Ovary (tissue), 7 donors: ENCODE measurements at regions not wholly inside any gene's neighbourhood (a gene's known extent, or its start where the extent isn't known, plus 50 kb on each side); places are given as distances from the start of the nearest gene placed in this dataset.

Experiments used
- DNase-seq, 5 donors: peaks; one replicate each; pipeline ENCODE4 v3.0.0-alpha.2; 2019 to 2020
- H3K27ac ChIP-seq, 2 donors: fragments of 200-600 bp; one replicate each; pipeline versions ENCODE4 v1.5.1 to v1.8.0; 2019 to 2022
- H3K27me3 ChIP-seq: fragments of 200-600 bp; one replicate; pipeline ENCODE4 v1.8.0; 2022
- H3K36me3 ChIP-seq: fragments of 200-600 bp; sonication (generic); one replicate; pipeline ENCODE4 v1.5.1; 2019
- H3K4me1 ChIP-seq: one replicate; pipeline ENCODE4 v1.8.1; 2013; ENCODE audit warnings: mild to moderate bottlenecking, moderate library complexity; ENCODE audit not compliant: insufficient read depth
- H3K4me3 ChIP-seq: fragments of 200-600 bp; sonication (generic); one replicate; pipeline ENCODE4 v1.5.1; 2017
- H3K9me3 ChIP-seq, 2 donors: fragments of 200-600 bp in 1 of 2; sonication (generic) in 1 of 2; one replicate each; pipeline versions ENCODE4 v1.5.1 to v1.8.1; 2013 to 2019; ENCODE audit warnings: mild to moderate bottlenecking in 1 of 2, moderate library complexity in 1 of 2
- CTCF ChIP-seq, 3 donors: fragments of 450-650 bp in 2 of 3; fragments of 200-600 bp in 1 of 3; IDR thresholded peaks; one replicate each; pipeline versions ENCODE4 v1.5.1 to v1.8.0; 2016 to 2022; ENCODE audit warnings: antibody characterized with exemption in 3 of 3, mild to moderate bottlenecking in 1 of 3
- EP300 ChIP-seq: sonication (generic); formaldehyde crosslinking; IDR thresholded peaks from one replicate; pipeline ENCODE4 v1.6.1; 2017; ENCODE audit warnings: antibody characterized with exemption
- POLR2A ChIP-seq: fragments of 450-650 bp; IDR thresholded peaks from one replicate; pipeline ENCODE4 v1.6.1; 2017; ENCODE audit warnings: antibody characterized with exemption, mild to moderate bottlenecking, moderate library complexity
- WGBS, 3 donors: extraction: QIAGEN DNeasy Blood & Tissue Kit in 1 of 3; methylation state at CpG; one replicate each; pipeline versions ENCODE4 v1.1.5 to v1.1.7; 2013 to 2017; 5-methylcytosine and 5-hydroxymethylcytosine counted together
- intact Hi-C, 4 donors: fragments of 100-400 bp; cut with DNase I; formaldehyde crosslinking; loops; one replicate each; pipeline versions ENCODE4 v1.11.0 to v1.15.1; 2022 to 2023
- donor health status: DM: no; HTN: no; CAD: no; lungs with moderate emphysema.
- donor health status: DM: no; HTN: no; CAD: no.
- donor health status: Bipolar disorder and iron deficiency.
- donor health status: DM: no; HTN: no; CAD: no.
- donor health status: DM: yes; HTN: yes; CAD: no.

DNA sequence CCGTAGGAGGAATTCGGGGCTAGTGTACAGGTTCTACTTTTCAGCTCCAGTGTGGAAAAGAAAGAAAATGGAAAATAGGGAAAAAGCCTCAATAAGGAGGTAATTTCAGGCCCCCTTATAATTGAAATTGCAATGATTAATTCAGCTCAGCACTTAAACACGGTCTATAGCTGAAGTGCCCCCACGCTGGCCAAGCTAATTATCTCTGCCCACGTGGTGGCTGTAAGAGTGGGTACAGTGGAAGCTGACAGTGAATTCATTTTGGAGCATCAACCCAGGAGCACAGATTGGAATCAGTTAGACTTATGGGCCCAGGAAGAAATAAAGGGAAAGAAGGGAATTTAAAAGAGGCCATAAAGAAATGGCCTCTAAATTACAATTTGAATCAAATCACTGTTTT lies 631.1 kb upstream of the CPEB2 start:
- Histone ChIP-seq H3K27ac (no peak overlapping the region), H3K4me1 (no peaks in the 10 kb centered on the region), H3K4me3 (no peak overlapping the region), H3K9me3 (no peaks in the 10 kb centered on the region), H3K27me3 (no peaks in the 10 kb centered on the region), H3K36me3 (no peaks in the 10 kb centered on the region)
- DNase-seq, result no peak
- TF ChIP-seq CTCF (IDR thresholded peaks at IDR 0.05) (no peak), EP300 (no peak), POLR2A (no peak)
- 33 to 48% (median 47%) methylated on average over 5 of the region's 5 CpGs for whole genome bisulfite sequencing, 3 donors
- intact Hi-C loops, result no loop called here

DNA sequence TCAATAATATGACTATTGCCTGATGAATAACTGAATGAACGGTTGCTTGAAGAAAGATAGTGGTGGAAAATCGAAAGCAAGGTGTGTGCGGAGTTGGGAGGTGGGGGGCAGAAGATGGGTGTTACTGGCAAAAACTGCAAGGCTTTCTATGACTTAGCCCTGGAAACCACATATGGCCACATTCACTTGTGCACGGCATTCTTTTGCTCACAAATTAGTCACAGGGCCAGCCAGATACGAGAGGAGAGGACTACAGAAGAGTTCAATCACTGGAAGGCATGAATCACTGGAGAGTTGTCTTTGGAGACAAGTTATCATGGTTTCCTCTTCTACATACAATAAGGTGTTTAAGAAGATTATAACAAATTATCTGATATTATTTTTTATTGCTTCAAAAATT lies 626.5 kb upstream of the CPEB2 start:
- WGBS, 3 donors, result 77 to 82% (median 78%) methylated on average over 5 of the region's 5 CpGs
- DNase-seq, result no peak
- H3K27ac ChIP-seq, result no peak overlapping the region

DNA sequence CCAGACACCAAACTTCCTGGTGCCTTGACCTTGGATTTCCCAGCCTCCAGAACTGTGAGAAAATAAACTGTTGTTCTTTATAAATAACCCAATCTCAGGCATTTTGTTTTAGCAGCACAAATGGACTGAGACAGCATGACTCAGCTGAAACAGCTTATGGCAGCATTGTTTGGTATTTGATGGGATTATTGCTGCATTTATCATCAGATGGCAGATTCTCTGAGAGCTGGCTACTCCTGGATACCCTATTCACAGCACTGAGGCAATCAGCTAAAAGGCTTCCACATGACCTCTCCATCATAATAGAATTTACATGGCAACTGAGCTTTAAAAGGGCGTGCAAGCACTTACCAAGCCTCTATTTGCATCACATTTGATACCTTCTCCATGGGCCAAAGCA lies 623.1 kb upstream of the CPEB2 start:
- H3K27ac ChIP-seq, result no peak overlapping the region
- no peak for DNase-seq
- no peaks in the 10 kb centered on the region for H3K4me1 ChIP-seq
- H3K36me3 ChIP-seq, result no peaks in the 10 kb centered on the region
- intact Hi-C loops, result no loop called here
- no peaks in the 10 kb centered on the region for H3K27me3 ChIP-seq
- H3K4me3 ChIP-seq, result no peak overlapping the region
- TF ChIP-seq CTCF (IDR thresholded peaks at IDR 0.05), result no peak
- TF ChIP-seq POLR2A, result no peak
- TF ChIP-seq EP300, result no peak
- WGBS, 3 donors, result 82 to 94% (median 86%) methylated on average over 1 of the region's 1 CpG
- no peaks in the 10 kb centered on the region for H3K9me3 ChIP-seq

More for the DNA sequence above, 626.5 kb upstream of the CPEB2 start:
- no peaks in the 10 kb centered on the region for H3K36me3 ChIP-seq
- TF ChIP-seq POLR2A (no peak), CTCF (IDR thresholded peaks at IDR 0.05) (no peak), EP300 (no peak)
- no peaks in the 10 kb centered on the region for H3K4me1 ChIP-seq
- no peak overlapping the region for H3K4me3 ChIP-seq
- intact Hi-C loops, result no loop called here
- H3K27me3 ChIP-seq, result no peaks in the 10 kb centered on the region
- no peaks in the 10 kb centered on the region for H3K9me3 ChIP-seq

- intact Hi-C loops, result loop anchor here in 1 of 4 donors (10.0 kb wide), 1 partner anchor 919 kb away; no protein-coding TSS in a partner anchor
- H3K9me3 ChIP-seq, result no peaks in the 10 kb centered on the region
- H3K36me3 ChIP-seq, result no peaks in the 10 kb centered on the region
- no peak for DNase-seq
- H3K27ac ChIP-seq, result no peak overlapping the region
- H3K4me3 ChIP-seq, result no peak overlapping the region
- 74 to 79% (median 77%) methylated on average over 3 of the region's 3 CpGs for WGBS, 3 donors
- no peaks in the 10 kb centered on the region for H3K4me1 ChIP-seq
- TF ChIP-seq POLR2A (no peak), EP300 (no peak), CTCF (IDR thresholded peaks at IDR 0.05) (no peak)
- no peaks in the 10 kb centered on the region for H3K27me3 ChIP-seq
Observed at GRCh38 chr4:14383652-14384051, 618.6 kb upstream of the CPEB2 start.

DNA sequence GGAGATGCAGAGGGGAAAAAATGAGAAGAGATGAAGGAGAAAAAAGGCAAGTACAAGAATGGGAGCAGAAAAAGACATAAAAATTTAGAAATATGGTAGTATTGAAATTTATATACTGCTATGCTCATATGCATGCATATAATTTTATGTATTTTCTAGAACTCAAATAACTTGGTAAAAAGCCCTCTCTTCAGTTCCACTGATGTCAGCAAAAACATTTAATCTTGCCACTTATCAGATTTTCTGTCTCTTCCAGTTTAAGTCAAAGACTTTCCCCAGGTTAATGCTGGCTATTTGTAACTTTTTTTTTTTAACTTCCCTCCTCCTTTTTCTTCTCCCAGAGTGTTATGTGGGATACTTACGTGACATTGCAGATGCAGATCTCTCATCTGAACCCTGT lies 617.5 kb upstream of the CPEB2 start:
- H3K4me3 ChIP-seq, result no peak overlapping the region
- DNase-seq, result no peak
- H3K9me3 ChIP-seq, result no peaks in the 10 kb centered on the region
- intact Hi-C loops, result loop anchor here in 1 of 4 donors (10.0 kb wide), 1 partner anchor 920 kb away; no protein-coding TSS in a partner anchor
- no peak for TF ChIP-seq CTCF (IDR thresholded peaks at IDR 0.05)
- TF ChIP-seq POLR2A, result no peak
- TF ChIP-seq EP300, result no peak
- 81 to 89% (median 84%) methylated on average over 1 of the region's 1 CpG for WGBS, 3 donors
- no peaks in the 10 kb centered on the region for H3K27me3 ChIP-seq
- no peak overlapping the region for H3K27ac ChIP-seq
- no peaks in the 10 kb centered on the region for H3K36me3 ChIP-seq
- H3K4me1 ChIP-seq, result no peaks in the 10 kb centered on the region
